Common myeloid progenitor, CD34-positive (primary cell): ENCODE measurements at regions not wholly inside any gene's neighbourhood (a gene's known extent, or its start where the extent isn't known, plus 50 kb on each side); places are given as distances from the start of the nearest gene placed in this dataset.

Experiments used
- CTCF ChIA-PET: fragments of 350-600 bp; sonication (Branson Sonifier 250); formaldehyde crosslinking; loops from one replicate; lab custom pipeline; 2021; ENCODE audit warnings: antibody characterized with exemption; lab: Charles Lee
- POLR2A ChIA-PET: fragments of 350-600 bp; sonication (Branson Sonifier 250); formaldehyde crosslinking; loops from one replicate; lab custom pipeline; 2021; ENCODE audit warnings: antibody characterized with exemption; lab: Charles Lee
- DNase-seq, 3 donors: peaks; one replicate each; pipeline versions ENCODE4 v3.0.0 to v3.0.0-alpha.2; 2013
- H3K27ac ChIP-seq, 2 experiments: 1 replicate in 1 of 2; 2 replicates in 1 of 2; pipeline ENCODE4 v1.7.0; 2013; ENCODE audit warnings: inconsistent platforms in 2 of 2, low read length in 2 of 2, mild to moderate bottlenecking in 2 of 2, low read depth in 1 of 2, moderate library complexity in 1 of 2; ENCODE audit not compliant: severe bottlenecking in 2 of 2, insufficient read depth in 1 of 2, poor library complexity in 1 of 2
- H3K27me3 ChIP-seq, 5 experiments: replicated peaks in 2 of 5; 1 replicate in 3 of 5; 2 replicates in 2 of 5; pipeline versions ENCODE4 v1.6.1 to v1.7.0; 2013; ENCODE audit warnings: low read length in 4 of 5, mild to moderate bottlenecking in 2 of 5, moderate library complexity in 2 of 5, inconsistent platforms in 1 of 5; ENCODE audit not compliant: insufficient read depth in 5 of 5, control insufficient read depth in 4 of 5
- H3K36me3 ChIP-seq, 4 experiments: 1 replicate in 2 of 4; 2 replicates in 2 of 4; pipeline versions ENCODE4 v1.6.1 to v1.7.0; 2013; ENCODE audit warnings: low read length in 3 of 4, control low read depth in 1 of 4, mild to moderate bottlenecking in 1 of 4; ENCODE audit not compliant: control insufficient read depth in 4 of 4, insufficient read depth in 4 of 4
- H3K4me1 ChIP-seq, 4 experiments: 1 replicate in 3 of 4; 2 replicates in 1 of 4; pipeline versions ENCODE4 v1.6.1 to v1.7.1; 2013; ENCODE audit warnings: low read length in 3 of 4, mild to moderate bottlenecking in 3 of 4, control low read depth in 1 of 4, inconsistent platforms in 1 of 4, moderate library complexity in 1 of 4; ENCODE audit not compliant: control insufficient read depth in 4 of 4, insufficient read depth in 4 of 4; ENCODE audit errors: control extremely low read depth in 1 of 4
- H3K4me3 ChIP-seq, 7 experiments: 1 replicate in 4 of 7; 2 replicates in 3 of 7; pipeline versions ENCODE4 v1.5.1 to v1.7.0; 2013; ENCODE audit warnings: mild to moderate bottlenecking in 7 of 7, low read length in 6 of 7, moderate library complexity in 6 of 7, inconsistent platforms in 2 of 7, low read depth in 2 of 7, control low read depth in 1 of 7; ENCODE audit not compliant: insufficient read depth in 4 of 7, control insufficient read depth in 1 of 7; ENCODE audit errors: extremely low read depth in 1 of 7
- H3K9me3 ChIP-seq, 5 experiments: 1 replicate in 4 of 5; 2 replicates in 1 of 5; pipeline versions ENCODE4 v1.6.1 to v1.7.1; 2013; ENCODE audit warnings: low read length in 4 of 5, mild to moderate bottlenecking in 2 of 5, inconsistent platforms in 1 of 5, low read depth in 1 of 5, moderate library complexity in 1 of 5; ENCODE audit not compliant: control insufficient read depth in 4 of 5, insufficient read depth in 2 of 5; ENCODE audit errors: control extremely low read depth in 1 of 5
- WGBS: methylation state at CpG from one replicate; pipeline ENCODE4 v1.1.5; 2013; ENCODE audit not compliant: insufficient coverage; 5-methylcytosine and 5-hydroxymethylcytosine counted together

- WGBS: 100% methylated on average over 3 of the region's 3 CpGs
- CTCF ChIA-PET: no interaction called here
- Histone ChIP-seq H3K9me3 (no peaks in the 10 kb centered on the region), H3K4me1 (no peaks in the 10 kb centered on the region), H3K27me3 (peaks cover 0 to 6% (median 5%) of the 10 kb centered on the region in 5 experiments), H3K4me3 (no peak overlapping the region), H3K27ac (no peak overlapping the region), H3K36me3 (no peaks in the 10 kb centered on the region)
- DNase-seq: no peak
- POLR2A ChIA-PET: no interaction called here
Measured at GRCh38 chr15:98232761-98233160, 272.3 kb downstream of the ARRDC4 start.

GRCh38 chr15:98233873-98234272 lies 273.4 kb downstream of the ARRDC4 start:
- POLR2A ChIA-PET: no interaction called here
- 100% methylated on average over 1 of the region's 2 CpGs for WGBS
- Histone ChIP-seq H3K36me3 (no peaks in the 10 kb centered on the region), H3K4me3 (no peak overlapping the region), H3K27ac (no peak overlapping the region), H3K9me3 (no peaks in the 10 kb centered on the region), H3K27me3 (peaks cover 0 to 8% (median 4%) of the 10 kb centered on the region in 5 experiments), H3K4me1 (no peaks in the 10 kb centered on the region)
- CTCF ChIA-PET: no interaction called here
- no peak for DNase-seq

- Histone ChIP-seq H3K9me3 (no peaks in the 10 kb centered on the region), H3K27ac (no peak overlapping the region), H3K4me3 (no peak overlapping the region), H3K4me1 (no peaks in the 10 kb centered on the region), H3K27me3 (peaks cover 0 to 7% (median 2%) of the 10 kb centered on the region in 5 experiments), H3K36me3 (no peaks in the 10 kb centered on the region)
- DNase-seq: no peak
- ChIA-PET CTCF (no interaction called here), POLR2A (no interaction called here)
- WGBS: no CpG with 5 or more reads among the region's 1 CpG
Measured at GRCh38 chr15:98240303-98240702, 279.8 kb downstream of the ARRDC4 start.

- CTCF ChIA-PET: no interaction called here
- H3K4me1 ChIP-seq: no peaks in the 10 kb centered on the region
Measured at GRCh38 chr15:98241032-98241554, 280.6 kb downstream of the ARRDC4 start.

GRCh38 chr15:98257290-98257689 lies 296.8 kb downstream of the ARRDC4 start:
- Histone ChIP-seq H3K4me3 (no peak overlapping the region), H3K9me3 (peaks cover 0 to 12% (median 3%) of the 10 kb centered on the region in 5 experiments), H3K27ac (no peak overlapping the region), H3K4me1 (no peaks in the 10 kb centered on the region), H3K27me3 (peaks cover 0 to 4% (median 0%) of the 10 kb centered on the region in 5 experiments), H3K36me3 (no peaks in the 10 kb centered on the region)
- 0% methylated on average over 1 of the region's 2 CpGs for WGBS
- ChIA-PET CTCF (no interaction called here), POLR2A (no interaction called here)
- no peak for DNase-seq

More at GRCh38 chr15:98241032-98241554, 280.6 kb downstream of the ARRDC4 start:
- WGBS: 54% methylated on average over 2 of the region's 3 CpGs
- Histone ChIP-seq H3K4me3 (no peak overlapping the region), H3K9me3 (no peaks in the 10 kb centered on the region), H3K27me3 (peaks cover 0 to 7% (median 2%) of the 10 kb centered on the region in 5 experiments), H3K27ac (no peak overlapping the region), H3K36me3 (no peaks in the 10 kb centered on the region)
- POLR2A ChIA-PET: no interaction called here
- DNase-seq: no peak

GRCh38 chr15:98263787-98264186 lies 303.3 kb downstream of the ARRDC4 start:
- ChIA-PET CTCF (no interaction called here), POLR2A (no interaction called here)
- Histone ChIP-seq H3K4me3 (no peak overlapping the region), H3K27me3 (no peaks in the 10 kb centered on the region), H3K9me3 (peaks cover 2 to 11% (median 6%) of the 10 kb centered on the region in 5 experiments), H3K4me1 (no peaks in the 10 kb centered on the region), H3K36me3 (no peaks in the 10 kb centered on the region), H3K27ac (no peak overlapping the region)
- WGBS: no CpG with 5 or more reads among the region's 2 CpGs
- no peak for DNase-seq

GRCh38 chr15:98266295-98266694 lies 305.8 kb downstream of the ARRDC4 start:
- ChIA-PET CTCF (no interaction called here), POLR2A (no interaction called here)
- Histone ChIP-seq H3K9me3 (peaks cover 4 to 14% (median 6%) of the 10 kb centered on the region in 5 experiments), H3K27me3 (no peaks in the 10 kb centered on the region), H3K4me1 (no peaks in the 10 kb centered on the region), H3K4me3 (no peak overlapping the region), H3K27ac (no peak overlapping the region), H3K36me3 (no peaks in the 10 kb centered on the region)
- DNase-seq: no peak
- 92% methylated on average over 9 of the region's 9 CpGs for WGBS
